ENCODE measurements at regions not wholly inside any gene's neighbourhood (a gene's known extent, or its start where the extent isn't known, plus 50 kb on each side); places are given as distances from the start of the nearest gene placed in this dataset.

DNA sequence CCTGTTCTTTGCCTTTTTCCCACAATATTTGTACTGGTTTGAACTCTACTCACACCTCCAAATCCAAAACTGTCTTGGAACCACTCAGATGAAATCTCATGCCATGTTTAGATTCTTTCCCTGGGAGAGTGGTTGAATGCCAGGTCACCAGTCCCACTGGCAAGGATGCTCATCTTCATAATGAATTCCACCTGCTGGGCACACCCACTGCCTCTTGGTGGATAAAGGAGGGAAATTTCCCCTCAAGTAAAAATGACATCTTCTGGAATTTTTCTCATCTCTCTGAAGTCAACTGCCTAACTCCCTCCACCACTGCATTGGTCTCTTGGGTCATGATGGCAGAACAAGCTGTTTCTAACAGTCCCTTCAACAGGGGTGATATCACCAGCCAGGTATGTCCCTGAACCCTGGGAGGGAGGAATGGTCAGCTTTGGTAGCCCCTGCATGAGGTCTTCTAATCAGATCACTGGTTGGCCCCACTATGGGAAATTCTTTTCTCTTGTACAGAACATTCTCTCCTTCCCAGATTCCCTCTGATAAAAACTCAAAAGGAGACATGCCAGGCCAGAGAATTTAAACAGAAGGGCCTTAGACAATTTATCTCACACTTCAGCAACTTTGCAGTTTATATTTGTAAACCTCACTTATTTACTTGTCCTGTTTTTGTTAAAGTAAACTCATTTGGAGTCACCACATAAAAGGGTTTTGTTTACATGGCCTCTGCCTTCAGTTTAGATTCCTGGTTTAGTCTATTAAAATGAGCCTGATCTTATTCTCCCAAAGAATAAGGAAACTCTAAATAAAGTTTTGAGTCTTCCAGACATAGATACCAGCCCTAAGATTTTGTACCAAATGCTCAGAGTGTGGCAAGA is 143.4 kb downstream of the WNT5A start:
- no peak for DNase-seq (ENCODE audit: low spot score)

DNA sequence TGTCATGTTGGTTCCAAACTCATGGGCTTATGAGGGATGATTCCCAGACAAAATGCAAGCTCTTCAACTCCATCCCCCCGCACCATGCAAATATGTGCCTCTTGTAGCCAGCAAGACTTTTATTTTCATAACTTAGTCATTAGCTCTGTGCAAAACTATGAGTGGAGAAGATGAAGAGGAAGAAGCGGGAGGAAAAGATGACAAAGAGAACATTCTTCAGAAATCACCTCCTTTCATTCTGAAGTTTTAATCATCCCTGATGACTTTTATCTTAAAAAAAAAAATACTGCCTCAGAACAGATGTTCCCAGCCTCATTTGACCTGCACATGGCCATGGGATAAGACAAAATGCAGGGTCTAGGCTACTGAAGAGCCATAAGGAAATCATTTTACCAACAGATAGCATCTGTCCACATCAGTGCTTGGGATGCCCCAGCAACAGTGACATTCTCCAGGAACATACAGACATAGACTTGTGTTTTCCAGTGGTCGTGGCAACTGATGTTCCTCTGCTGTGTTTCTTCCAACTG is 145.5 kb downstream of the WNT5A start:
- DNase-seq (ENCODE audit: low spot score), result no peak

DNA sequence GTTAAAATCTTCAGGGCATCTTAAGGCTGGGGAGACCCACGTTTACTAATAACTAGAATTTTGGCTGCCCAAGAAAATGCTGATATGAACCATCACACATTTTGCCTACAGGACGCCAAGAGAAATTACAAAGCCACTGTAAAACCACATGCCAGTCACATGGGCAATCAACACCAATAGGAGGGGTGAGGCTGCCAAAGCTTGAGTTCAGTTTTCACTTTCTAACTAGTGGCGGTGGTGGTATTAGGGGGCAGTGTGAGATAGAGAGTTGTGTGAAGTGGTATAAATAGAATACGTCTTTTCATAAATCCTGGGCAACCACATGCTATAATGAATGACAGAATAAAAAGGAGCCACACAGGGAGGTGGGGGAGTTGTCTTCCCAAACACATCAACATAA is 147.3 kb downstream of the WNT5A start:
- no peak for DNase-seq (ENCODE audit: low spot score)

DNA sequence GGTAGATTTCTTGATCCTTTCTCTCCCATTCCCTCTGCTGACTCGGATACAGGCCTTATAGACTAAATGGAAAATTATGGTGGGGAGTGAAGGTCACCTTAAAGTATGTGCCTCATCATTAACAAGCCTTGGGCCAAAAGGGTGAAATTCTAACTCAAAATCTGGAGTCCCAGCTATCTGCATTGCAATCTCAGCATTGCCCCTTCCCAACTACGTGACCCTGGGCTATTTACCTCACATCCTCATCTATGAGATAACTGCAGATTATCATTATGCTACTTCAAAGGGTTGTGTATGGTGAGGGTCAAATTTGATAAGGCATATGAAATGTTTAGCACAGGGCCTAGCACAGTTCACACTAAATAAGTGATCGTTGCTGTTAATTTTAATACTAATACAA is 147.7 kb downstream of the WNT5A start:
- no peak for DNase-seq (ENCODE audit: low spot score)

DNA sequence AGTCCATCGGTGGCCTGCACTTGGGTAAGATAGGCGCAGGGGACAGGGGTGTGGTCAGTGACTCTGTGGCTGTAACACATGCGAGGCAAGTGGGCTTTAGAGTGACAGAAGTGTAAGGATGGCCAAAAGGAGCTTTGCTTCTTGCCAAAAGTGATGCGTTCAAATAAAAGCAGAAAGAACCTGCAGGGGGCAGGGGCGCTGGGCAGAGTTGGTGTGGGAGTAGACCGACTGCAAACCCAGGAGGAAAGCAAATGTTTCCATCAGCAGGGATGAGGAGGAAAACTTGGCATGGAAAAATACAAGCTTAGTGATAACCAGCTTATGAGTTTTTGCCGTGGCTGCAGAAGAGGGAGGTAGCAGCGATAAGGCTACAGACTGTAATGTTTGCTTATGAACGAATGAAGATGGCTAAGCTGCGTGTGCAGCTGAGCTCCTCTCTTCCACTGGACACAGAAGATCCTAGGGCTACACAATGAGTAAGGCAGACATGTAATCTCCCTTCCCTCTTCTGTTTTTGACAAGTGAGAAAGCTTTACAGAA is 149.4 kb downstream of the WNT5A start:
- DNase-seq (ENCODE audit: low spot score), result peak; percentile 71

DNA sequence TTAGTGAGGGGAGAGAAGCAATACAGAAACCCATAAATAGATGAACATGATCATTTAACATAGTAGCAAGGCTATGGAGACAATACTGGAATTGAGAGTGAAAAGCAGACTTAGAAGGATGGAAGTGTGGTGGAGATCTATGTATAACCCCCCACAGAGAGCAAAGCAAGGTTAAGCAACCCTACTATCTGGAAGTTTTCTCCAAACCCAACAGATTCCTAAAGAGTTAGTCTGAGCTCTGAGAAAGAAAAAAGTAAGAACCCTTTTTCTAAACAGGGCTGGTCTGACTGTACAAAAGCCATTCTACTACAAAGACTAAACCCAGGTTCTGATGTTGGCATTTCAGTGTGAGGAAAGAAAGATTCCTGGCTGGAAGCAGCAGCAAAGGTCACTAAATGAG is 153.2 kb downstream of the WNT5A start:
- DNase-seq (ENCODE audit: low spot score), result peak; percentile 5

DNA sequence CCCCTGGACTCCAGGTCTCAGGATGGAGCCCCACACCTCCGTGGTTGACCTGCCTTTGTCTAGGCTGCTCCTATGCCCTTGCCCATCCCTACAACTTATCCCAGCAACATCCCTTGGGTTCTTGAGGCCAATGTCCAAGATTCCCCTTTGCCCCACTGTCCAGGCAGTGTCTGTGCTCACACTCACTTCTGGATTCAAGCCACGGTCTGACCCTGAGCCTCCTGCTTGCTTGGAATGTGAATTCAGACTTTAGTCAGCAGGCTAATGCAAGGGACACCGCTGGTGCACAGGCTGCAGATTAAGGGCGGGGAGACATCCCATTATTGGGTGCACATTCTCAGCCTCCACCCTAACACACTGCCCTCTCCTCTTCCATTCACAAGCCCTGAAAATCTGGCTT is 154.1 kb downstream of the WNT5A start:
- no peak for DNase-seq (ENCODE audit: low spot score)

DNA sequence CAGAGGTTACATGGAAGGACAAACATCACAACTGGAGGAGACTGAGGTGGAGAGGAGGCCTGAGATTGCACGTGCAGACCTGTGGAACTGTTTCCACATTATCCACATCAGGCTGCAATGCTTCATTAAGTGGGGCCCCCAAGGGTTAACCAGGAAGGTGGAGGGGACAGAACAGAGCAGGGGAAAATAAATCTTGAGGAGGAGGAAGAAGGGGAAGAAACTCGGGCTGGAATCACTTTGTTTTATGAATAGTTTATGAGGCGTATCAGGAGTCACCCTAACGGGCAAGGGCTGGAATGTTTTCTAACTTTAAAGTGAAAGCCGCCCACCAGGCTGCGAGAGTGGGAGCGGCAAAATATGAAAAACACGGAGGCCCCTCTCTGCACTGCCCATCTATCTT is 154.9 kb downstream of the WNT5A start:
- DNase-seq (ENCODE audit: low spot score), result no peak

DNA sequence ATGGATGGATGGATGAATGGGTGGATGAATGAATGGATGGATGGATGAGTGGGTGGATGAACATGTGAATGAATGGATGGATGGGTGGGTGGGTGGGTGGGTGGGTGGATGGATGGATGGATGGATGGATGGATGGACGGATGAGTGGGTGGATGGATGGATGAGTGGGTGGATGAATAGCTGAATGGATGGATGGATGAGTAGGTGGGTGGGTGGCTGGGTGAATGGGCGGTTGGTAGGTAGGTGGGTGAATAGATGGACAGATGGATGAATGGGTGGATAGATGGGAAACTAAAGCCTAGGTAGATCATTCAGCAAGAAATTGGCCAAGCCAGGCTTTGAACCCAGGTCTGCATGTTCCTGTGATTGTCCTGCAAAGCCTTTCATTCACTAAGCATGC is 155.6 kb downstream of the WNT5A start:
- no peak for DNase-seq (ENCODE audit: low spot score)

DNA sequence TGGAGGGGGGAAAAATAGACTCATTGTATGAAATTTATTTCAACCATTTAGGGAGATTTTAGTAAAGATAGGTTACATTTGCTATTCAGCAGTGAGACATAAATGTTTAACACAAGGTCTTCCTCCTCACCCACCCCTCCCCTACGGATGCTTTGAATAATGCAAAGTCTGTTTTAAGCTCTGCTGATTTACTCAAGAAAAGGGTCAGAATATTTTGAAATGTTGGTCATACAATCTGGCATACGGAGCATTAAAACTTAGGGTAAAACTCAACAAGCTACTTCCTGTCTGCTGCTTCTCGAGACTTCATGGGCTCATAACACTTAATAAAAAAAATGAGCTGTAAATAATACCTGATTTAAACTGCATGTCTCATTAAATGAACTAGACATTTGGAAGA is 156.3 kb downstream of the WNT5A start:
- peak; percentile 18 for DNase-seq (ENCODE audit: low spot score)

DNA sequence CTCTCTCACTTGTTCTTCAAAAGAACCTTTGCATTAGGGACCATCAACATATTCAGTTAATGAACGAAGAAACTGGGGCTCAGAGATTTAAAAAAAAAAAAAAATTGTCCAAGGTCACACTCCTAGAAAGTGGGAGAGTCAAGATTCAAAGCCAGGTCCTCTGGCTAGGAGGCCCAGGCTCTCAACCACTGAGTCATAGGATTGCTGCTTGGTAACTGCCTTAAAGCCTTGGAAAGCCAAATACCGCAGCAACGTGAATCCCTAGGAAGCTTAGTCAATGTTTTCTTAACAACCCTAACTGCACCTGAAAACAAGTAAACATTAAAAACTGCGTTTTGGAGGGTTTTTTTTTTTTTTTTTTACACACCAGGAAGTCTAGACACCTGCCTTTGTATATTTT is 156.8 kb downstream of the WNT5A start:
- peak; percentile 73 for DNase-seq (ENCODE audit: low spot score)

DNA sequence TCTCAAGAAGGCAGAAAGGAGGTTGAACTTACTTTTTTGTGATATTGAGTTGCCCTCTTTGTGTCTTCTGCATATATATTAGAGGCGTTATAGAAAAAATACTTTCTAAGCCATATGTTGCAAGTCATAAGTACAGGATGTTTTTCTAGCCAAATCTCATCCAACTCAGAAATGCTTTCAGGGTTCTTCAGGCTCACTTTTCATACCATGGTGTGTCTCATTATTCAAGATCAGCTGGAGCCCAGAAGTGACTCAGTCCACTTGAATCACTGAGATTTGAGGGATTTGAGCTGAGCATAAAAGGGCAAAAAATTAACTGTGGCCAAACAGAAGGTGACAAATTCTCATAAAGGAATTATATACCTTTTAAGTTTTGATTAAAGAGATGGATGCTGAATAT is 157.3 kb downstream of the WNT5A start:
- peak; percentile 82 for DNase-seq (ENCODE audit: low spot score)

DNA sequence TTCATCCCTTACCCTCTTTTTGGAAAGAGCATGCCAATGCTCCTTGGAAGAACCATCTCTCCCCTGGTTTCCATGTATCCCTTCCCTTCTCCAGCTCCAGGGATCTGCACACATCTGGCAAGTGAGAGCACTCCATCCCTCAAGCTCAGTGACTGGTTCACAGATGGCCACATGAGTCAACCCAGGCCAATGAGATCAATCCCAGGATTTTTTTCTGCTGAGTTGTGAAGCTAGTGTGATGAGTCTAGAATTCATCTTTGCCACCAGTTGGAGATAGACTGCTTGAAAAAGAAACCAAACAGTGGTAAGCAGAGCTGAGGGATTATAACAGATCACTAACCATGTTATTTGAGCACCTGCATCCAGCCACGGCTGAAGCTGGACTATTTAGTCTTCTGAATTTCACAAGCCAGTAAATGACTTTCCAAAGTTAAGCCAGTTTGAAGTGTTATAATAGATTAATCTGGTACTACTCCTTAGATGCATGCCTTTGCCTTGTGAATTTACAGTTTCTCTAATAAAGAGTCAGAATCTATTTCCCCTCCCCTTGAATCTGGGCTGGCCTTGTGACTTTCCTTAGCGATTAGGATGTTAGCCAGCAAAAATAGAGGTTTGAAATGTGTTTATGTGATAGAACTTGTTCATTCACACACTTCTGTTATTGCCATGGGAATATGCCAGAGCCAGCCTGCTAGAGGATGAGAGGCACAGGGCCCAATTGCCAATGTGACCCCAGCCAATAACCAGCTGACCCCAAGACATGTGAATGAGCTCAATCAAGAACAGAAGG is 159.8 kb downstream of the WNT5A start:
- DNase-seq (ENCODE audit: low spot score), result no peak

DNA sequence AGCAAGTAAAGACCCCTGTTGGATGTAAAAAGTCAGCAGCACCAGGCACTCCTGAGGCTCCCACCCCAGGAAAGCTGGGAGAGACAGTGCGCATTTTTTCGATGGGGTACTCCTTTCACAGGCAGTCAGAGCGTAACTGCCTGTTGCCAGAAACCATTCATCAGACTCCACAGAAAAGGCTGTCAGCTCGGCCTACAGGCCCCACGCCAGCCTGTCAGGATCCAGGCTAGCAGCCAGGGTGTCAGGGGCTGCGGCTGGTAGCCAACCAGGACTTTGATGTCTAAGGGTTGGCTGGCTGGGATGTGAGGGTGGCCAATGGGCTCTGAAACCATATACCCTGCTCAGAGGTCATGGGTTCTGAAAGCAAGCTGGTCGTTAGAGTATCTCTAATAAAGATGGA is 164.5 kb downstream of the WNT5A start:
- no peak for DNase-seq (ENCODE audit: low spot score)

DNA sequence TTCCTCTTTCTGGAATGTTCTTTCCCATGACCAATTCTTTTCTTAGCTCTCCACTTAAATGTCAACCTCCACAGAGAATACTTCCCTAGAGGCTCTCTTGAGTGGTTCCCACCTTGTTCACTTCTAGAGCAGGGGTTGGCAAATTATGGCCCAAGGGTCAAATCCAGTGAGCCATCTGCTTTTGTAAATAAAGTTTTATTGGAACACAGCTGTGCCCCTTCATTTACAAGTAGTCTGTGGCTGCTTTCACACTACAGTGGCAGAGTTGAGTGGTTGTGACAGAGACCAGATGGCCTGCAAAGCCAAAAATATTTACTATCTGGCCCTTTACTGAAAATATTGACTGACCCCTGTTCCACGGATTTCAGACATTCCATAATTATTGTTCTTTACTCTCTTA is 166.2 kb downstream of the WNT5A start:
- DNase-seq (ENCODE audit: low spot score), result no peak

DNA sequence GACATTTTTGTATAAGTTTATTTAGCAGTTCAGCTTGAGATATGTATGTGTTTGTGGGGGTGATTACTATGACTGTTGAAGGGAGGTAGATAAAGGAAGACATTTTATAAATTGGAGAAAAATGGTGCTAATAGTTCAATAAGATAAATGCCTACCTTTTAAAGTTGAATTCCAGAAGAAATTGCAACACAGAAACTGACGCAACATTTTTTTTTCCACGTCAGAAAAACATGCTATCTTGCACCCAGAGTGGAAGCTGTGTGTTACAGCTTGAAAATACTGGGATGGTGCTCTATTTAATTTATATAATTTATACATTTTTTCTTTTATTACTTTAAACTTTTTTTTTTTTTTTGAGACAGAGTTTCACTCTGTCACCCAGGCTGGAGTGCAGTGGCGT is 171.7 kb downstream of the WNT5A start:
- no peak for DNase-seq (ENCODE audit: low spot score)

DNA sequence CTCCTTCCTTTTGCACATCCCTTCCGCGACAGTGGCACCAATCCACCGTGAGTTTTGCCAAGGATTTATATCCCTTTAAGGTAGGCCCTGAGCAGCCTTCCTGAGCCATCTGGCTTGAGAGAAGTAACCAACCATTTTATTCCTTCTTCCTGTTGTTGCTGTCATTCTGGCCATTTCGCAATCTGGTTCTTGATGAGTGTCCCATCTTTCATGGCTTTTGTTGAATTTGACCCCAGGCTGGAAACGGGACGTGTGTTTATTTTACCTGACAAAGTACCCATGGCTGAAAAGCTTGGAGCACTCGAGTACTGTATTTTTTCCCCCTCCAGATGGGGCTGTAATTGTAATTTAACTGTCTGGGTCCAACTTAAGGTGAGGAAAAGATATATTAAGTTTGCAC is 173.4 kb downstream of the WNT5A start:
- no peak for DNase-seq (ENCODE audit: low spot score)

DNA sequence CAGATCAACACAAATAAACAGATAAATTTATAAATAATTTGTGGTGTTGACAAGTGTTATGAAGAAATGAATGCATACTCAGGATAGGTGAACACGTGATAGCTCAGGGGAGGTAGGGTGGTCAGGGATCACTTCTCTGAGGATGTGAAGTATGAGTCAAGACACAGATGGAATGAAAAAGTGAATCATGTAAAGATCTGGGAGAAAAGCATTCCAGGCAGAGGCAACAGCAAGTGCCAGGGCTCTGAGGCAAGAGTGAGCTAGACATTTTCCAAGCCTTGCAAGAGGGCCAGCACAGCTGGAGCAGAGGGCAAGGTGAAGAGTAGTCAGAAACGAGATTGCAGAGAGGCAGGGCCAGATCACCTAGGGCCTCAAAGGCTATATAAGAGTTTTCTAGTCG is 177.8 kb downstream of the WNT5A start:
- no peak for DNase-seq (ENCODE audit: low spot score)

DNA sequence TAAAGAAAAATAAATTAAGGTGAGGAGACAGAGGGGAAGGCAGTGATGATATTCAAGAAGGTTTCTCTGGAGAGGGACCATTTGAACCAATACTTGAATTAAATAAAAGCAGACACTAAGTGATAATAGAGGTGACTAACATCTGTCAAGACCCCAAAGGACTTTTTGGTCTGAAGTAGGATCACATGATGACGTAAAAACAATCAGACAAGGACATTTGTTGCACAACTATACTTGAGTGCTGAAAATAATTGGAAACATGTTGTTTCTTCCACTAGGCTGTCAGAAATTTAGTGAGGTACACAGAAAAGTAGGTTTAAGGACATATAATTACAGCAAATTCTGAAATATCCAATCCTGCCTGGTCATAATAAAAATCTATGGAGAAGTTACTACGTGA is 179.5 kb downstream of the WNT5A start:
- DNase-seq (ENCODE audit: low spot score), result no peak

DNA sequence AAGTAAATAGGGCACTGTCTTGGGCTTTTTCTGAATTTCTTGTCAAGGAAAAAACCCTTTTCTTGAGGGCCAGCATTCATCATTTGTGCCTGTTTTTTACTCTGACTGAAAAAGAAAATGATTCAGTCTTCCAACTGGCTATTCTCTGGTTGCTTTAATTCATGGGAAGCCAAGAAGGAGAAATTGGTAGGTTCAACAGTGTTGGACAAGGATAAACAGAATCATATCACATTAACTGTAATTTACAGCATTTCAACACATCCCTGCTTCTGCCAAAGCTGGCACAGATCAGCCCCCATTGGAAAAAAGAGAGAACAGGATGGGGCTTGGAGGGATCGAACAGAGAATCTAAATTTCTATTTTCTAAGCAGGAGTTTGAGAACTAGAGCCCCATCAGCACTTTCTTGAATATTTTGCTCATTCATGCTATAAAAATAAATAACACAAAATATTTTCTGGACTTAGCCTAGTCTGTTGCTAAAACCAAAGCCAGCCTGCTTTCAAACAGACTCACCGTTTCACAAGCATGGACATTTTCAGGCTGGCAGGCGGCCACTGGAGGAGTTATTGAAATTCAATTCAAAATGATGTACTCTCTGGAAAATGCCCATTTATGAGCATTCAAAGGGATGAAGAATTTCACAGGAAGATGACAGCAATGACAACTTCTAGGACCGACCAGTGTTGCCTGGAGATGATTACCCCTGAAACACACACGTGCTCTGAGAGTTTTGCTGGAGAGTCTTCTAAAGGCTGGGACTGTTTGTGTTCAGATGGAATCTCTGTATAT is 181.2 kb downstream of the WNT5A start:
- peak; percentile 61 for DNase-seq (ENCODE audit: low spot score)

DNA sequence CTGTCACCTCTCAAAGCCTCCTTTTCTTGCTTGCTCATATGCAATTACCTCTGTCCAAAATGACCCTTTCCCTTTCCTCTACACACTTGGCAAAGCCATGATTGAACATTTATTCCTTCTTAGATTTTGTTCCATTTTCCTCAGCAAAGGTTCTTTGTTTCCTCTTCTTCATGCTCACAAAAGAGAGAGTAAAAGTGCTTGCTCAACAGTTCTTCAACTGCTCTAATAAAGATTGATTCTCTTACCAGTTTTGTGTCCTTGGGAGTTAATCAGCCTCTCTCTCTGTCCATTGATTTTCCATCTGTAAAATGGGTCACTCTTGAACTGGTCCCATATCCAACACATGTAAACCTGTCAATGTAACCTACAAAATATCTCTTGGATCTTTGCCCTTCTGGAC is 186.4 kb downstream of the WNT5A start:
- DNase-seq (ENCODE audit: low spot score), result no peak

DNA sequence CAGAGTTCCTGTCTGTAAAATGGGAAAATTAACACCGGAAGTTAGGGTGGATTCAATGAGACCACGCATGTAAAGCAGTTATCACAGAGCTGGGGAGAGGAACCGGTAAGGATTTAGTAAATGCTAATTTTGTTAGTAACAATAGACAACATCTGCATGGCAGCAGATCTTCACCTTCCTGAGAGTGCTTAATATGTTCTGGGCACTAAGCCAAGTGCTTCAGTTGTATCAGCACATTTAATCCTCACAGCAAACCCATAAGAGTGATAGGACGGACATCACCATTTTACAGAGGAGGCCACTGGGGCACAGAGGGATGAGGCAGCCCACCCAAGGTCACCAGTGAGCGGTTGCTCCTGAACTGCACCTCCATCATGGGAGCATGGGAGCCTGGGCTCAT is 189.4 kb downstream of the WNT5A start:
- DNase-seq (ENCODE audit: low spot score), result no peak

Measured in umbilical cord (tissue), 1 donor.